Limb (tissue), 2 donors: ENCODE measurements at regions not wholly inside any gene's neighbourhood (a gene's known extent, or its start where the extent isn't known, plus 50 kb on each side); places are given as distances from the start of the nearest gene placed in this dataset.
"Not testable (repeated sequence)": the region's sequence is repeated elsewhere in the genome, so short reads cannot be mapped to it uniquely, and the experiment has no call there.

Experiments
- DNase-seq, 2 donors: peaks; one replicate each; pipeline ENCODE4 v3.0.0-alpha.2; 2016; ENCODE audit errors: extremely low spot score in 2 of 2

- no peak for DNase-seq
Observed at GRCh38 chr19:29154163-29154562, 58.8 kb downstream of the UQCRFS1 start.

- no peak for DNase-seq
Observed at GRCh38 chr19:29145756-29146155, 67.2 kb downstream of the UQCRFS1 start.

GRCh38 chr19:29143183-29143582, 69.8 kb downstream of the UQCRFS1 start:
- no peak for DNase-seq

GRCh38 chr19:29139227-29139626, 73.7 kb downstream of the UQCRFS1 start:
- no peak for DNase-seq

GRCh38 chr19:29138206-29138605, 74.7 kb downstream of the UQCRFS1 start:
- DNase-seq, result not testable (repeated sequence)

GRCh38 chr19:29131456-29131855, 81.5 kb downstream of the UQCRFS1 start:
- DNase-seq, result no peak

GRCh38 chr19:29129148-29129547, 83.8 kb downstream of the UQCRFS1 start:
- DNase-seq, result no peak

GRCh38 chr19:29128203-29128602, 84.7 kb downstream of the UQCRFS1 start:
- no peak for DNase-seq

- no peak for DNase-seq
Observed at GRCh38 chr19:29122185-29122584, 90.8 kb downstream of the UQCRFS1 start.

GRCh38 chr19:29121684-29122083, 91.3 kb downstream of the UQCRFS1 start:
- DNase-seq, result no peak

GRCh38 chr19:29120466-29120865, 92.5 kb downstream of the UQCRFS1 start:
- no peak for DNase-seq

GRCh38 chr19:29119590-29119989, 93.4 kb downstream of the UQCRFS1 start:
- DNase-seq, result no peak

GRCh38 chr19:29118389-29118788, 94.6 kb downstream of the UQCRFS1 start:
- DNase-seq, result no peak

GRCh38 chr19:29117926-29118325, 95.0 kb downstream of the UQCRFS1 start:
- no peak for DNase-seq

GRCh38 chr19:29115181-29115580, 97.8 kb downstream of the UQCRFS1 start:
- no peak for DNase-seq

- DNase-seq, result no peak
Observed at GRCh38 chr19:29113838-29114237, 99.1 kb downstream of the UQCRFS1 start.

- no peak for DNase-seq
Observed at GRCh38 chr19:29111576-29111975, 101.4 kb downstream of the UQCRFS1 start.

GRCh38 chr19:29107831-29108230, 105.1 kb downstream of the UQCRFS1 start:
- no peak for DNase-seq

- no peak for DNase-seq
Observed at GRCh38 chr19:29106346-29106885, 106.5 kb downstream of the UQCRFS1 start.

- DNase-seq, result no peak
Observed at GRCh38 chr19:29105629-29106292, 107.2 kb downstream of the UQCRFS1 start.

- no peak for DNase-seq
Observed at GRCh38 chr19:29104605-29105241, 108.2 kb downstream of the UQCRFS1 start.

GRCh38 chr19:29098863-29099481, 114.0 kb downstream of the UQCRFS1 start:
- DNase-seq, result no peak

- no peak for DNase-seq
Observed at GRCh38 chr19:29098091-29098490, 114.9 kb downstream of the UQCRFS1 start.
